Activated naive CD4-positive, alpha-beta T cell (primary cell): ENCODE measurements at regions not wholly inside any gene's neighbourhood (a gene's known extent, or its start where the extent isn't known, plus 50 kb on each side); places are given as distances from the start of the nearest gene placed in this dataset.
"Not testable (repeated sequence)": the region's sequence is repeated elsewhere in the genome, so short reads cannot be mapped to it uniquely, and the experiment has no call there.

ENCODE experiments used
- DNase-seq, 4 experiments: peaks; one replicate each; lab custom pipeline; 2025; lab: John Stamatoyannopoulos, UW

- no peak for DNase-seq
Observed at GRCh38 chr14:88929656-88930436, 105.4 kb downstream of the TTC8 start.

GRCh38 chr14:88931321-88932110 lies 107.1 kb downstream of the TTC8 start:
- no peak for DNase-seq

DNA sequence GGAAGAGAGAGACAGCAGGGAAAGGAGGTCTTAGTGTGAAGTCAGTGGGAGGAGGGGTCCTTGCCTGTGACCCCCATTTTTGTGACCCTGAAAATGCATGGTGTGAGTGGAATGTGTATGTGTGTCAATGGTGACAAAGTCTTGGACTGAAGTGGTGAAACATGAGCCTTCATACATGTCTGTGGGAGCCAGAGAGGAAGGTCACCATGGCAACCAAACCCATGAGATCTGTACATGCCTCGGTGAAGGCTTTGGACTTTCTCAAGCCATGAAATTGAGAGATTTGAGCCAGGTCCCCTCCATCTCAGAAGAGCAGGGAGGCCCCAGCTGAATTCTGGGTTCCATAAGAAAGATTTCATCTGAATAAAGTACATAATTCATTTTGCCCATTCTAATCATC lies 108.7 kb downstream of the TTC8 start:
- DNase-seq, result no peak

DNA sequence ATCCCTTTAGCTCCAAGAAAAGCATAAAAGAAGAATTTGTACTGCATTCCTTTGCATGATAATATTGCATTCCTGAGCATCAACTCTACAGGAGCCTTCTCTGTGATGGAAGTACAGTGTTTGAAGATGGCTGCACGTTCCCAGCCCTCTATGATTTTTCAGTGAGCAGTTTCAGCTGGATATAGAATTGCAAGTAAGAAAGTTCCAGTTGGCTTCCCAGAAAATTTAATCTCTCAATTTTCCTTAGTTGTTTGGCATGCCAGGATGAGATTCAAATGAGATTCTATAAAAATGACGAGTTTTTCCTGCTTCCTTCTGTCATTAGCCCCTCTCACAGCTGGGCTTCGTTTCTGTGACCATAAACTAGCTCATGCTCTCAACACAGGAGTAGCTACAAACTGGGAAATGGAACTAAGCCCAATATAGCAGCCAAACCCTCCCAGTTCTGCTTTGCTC lies 109.9 kb downstream of the TTC8 start:
- no peak for DNase-seq

- no peak for DNase-seq
Observed at GRCh38 chr14:88935083-88935482, 110.6 kb downstream of the TTC8 start.

GRCh38 chr14:88937706-88938105 lies 113.3 kb downstream of the TTC8 start:
- no peak for DNase-seq

DNA sequence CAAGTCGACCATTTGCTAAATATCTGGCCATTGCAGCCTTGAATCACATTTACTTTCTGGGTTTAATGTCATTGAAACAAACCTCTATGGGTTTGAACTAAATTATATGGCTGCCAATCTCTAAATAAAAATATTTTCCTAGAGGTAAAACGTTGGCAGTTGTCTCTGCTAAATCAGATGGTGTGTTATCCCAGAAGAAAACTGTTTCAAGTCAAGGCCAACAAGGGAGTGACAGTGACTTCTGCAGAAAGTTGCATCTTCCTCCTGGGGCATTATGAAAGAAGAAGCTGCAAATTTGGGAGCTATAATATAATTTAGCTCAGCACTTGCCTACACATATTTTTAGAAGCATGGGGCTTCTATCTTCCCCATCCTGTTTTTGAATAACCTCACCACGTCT lies 116.2 kb downstream of the TTC8 start:
- no peak for DNase-seq

DNA sequence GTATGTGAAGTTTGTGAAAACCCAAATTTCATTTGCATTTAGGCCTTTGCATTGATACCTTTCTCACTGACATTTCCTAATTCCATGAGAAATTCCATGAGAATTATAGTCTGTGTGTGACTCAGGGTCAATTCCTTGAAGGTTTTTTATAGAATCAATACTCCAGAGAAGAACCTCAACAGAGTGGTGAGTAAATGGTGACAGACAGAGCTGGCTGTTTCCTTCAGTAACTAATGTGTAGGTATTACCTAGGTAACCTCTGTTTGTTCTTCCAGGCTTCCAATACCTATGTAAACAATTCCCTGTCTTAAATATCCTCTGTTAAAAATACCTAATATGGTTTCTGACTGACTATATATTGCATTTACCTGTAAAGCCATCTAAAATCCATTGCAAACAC lies 117.0 kb downstream of the TTC8 start:
- no peak for DNase-seq

GRCh38 chr14:88947646-88948598 lies 123.5 kb downstream of the TTC8 start:
- DNase-seq, result no peak

- no peak for DNase-seq
Observed at GRCh38 chr14:88950069-88950468, 125.6 kb downstream of the TTC8 start.

GRCh38 chr14:88951370-88951769 lies 126.9 kb downstream of the TTC8 start:
- DNase-seq, result no peak

DNA sequence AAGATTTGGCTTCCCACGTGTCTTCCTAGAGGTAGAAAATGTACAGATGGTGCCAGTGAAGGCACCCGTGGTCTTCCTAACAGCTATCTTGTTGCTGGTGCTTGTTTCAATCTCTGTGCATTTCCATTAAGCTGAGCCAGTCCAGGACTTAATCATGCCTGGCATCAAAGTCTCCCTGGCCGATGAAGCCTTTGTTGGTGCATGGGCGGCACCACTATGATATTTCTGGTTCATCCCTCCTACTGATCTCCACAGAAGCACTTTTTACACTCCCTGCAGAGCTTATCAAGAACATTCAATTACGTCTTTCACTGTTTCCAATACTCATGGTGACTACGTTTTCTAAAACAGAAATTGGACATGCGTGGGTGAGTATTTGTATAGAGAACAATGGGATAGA lies 128.4 kb downstream of the TTC8 start:
- no peak for DNase-seq

- no peak for DNase-seq
Observed at GRCh38 chr14:88955455-88955854, 131.0 kb downstream of the TTC8 start.

DNA sequence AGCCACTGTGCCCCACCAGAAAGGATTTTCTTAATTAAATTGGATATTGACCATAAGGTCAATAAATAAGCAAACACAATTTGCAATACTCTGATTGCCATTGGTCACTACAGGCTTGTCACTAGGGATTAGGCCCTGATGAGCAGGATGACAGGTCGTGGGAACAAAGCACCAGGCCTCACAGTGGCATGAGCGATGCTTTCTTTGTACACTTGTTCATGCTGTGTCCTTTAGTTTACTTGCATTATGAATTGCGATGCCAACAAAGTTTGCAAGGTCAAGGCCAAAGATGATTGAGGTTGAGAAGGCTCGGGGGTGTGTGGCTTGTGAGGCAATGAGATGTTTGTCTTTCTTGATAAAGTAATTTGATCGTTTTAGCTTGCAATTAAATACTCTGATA lies 136.0 kb downstream of the TTC8 start:
- no peak for DNase-seq

DNA sequence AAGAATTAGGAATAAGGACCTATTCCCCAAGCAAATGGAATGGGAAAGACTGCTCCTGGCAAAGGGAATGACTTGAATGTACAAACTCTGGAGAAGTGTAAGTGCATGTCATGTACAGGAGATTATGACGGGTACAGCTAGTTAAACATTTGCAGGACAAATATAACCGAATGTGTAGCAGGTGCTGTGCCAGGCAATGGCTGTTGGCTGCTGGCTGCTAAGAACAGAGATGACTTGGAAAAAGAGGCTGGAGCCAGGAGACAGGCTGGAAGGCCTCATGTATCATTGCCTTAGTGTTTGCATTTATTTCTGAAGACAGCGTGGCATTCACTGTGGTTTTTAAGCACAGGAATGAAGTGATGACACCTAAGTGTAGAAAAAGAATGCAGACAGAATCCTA lies 136.8 kb downstream of the TTC8 start:
- DNase-seq, result no peak

DNA sequence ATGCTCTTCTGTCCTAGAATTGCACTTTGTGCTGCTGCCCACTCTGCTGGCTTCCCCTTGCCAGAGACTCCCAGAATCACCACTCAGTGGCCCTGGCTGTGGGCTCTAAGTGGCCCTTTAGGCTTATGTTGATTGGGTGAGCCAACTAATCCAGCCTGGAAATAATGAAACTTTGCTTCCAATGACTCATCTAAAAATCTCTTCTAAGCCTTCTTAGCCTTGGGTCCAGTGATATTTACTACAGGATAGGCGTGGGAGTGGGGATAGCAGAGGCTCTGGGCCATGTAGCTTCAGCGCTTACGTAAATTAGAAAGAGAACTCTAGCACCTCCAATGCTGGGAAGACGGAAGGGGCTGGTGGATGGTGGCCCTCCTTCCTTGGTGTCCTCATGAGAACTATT lies 137.9 kb downstream of the TTC8 start:
- no peak for DNase-seq

DNA sequence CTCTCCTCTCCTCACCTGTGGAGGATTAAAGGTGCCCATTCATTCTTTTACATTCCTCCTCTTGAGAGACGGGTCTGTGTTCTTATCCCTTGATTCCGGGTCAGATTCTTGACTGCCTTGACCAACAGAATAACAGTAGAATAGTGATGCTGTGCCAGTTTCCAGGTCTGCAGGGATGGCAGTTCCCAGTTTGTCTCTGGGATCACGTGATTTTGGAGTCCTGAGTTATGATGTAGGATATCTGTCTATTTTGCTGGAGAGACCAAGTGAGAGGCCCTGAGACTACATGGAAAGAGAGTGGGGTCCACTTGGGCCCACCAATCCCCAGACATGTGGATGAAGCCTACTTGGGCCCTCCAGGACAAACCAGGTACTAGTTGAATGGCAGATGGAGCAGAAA lies 142.8 kb downstream of the TTC8 start:
- no peak for DNase-seq

DNA sequence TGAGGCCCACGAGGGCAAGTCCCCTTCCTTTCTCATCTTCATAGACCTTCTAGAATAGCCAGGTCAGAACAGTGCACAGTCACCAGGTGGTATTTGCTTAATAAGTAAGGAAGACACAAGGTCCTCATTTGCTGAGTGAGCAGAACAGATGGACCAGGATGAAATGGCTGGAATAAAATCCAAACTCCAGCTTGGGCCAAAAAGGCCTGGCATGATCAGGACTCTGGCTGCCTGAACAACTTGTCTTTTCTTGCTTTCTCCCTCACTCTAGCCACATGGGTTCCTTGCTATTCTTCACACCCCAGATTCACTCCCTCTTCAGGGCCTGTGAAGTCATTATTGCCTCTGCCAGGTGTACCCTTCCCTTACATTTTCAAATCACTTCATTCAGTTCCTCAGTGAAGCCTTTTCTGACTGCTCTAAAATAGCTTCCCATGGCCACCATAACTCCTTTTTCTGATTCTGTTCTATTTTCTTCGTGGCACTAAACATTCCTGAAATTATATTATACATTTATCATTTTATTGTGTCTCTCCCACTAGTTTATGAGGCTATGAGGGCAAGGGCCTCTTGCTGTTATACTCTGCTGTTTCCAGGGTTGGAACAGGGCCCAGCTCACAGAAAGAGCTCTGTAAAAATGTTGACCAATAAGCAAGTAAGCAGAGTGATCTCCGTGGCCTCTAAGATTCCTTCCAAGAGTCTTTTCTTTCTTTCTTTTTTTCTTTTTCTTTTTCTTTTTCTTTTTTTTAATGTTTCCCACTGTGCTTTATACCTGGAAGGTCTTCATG lies 150.8 kb downstream of the TTC8 start:
- no peak for DNase-seq

GRCh38 chr14:88975926-88976325 lies 151.5 kb downstream of the TTC8 start:
- DNase-seq, result no peak

GRCh38 chr14:88980907-88981306 lies 156.5 kb downstream of the TTC8 start:
- DNase-seq, result not testable (repeated sequence)

DNA sequence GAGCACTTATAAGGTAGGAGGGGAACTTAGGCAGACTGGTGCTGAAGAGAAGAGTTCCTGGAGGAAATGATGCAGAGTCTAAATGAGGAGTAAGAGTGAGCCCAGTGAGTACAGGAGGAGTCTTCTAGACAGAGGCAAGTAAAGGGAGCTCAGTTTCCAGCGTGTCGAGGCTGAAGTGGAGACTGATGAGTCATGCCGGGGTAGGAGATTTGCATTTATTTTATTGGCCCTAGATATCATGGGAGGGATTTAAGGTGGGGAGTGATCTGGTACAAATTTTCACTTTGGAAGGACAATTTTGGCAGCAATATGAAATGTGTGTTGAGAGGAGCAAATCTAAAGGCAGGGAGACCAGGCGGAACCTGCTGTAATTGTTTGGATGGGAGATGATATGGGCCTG lies 157.5 kb downstream of the TTC8 start:
- DNase-seq, result no peak
